Body of pancreas (tissue), 4 donors: ENCODE measurements at regions not wholly inside any gene's neighbourhood (a gene's known extent, or its start where the extent isn't known, plus 50 kb on each side); places are given as distances from the start of the nearest gene placed in this dataset.

ENCODE experiments used
- CTCF ChIP-seq, 7 experiments: fragments of 450-650 bp in 4 of 7; fragments of 200-600 bp in 3 of 7; sonication (generic) in 3 of 7; IDR thresholded peaks; one replicate each; pipeline ENCODE4 v1.5.1; 2016 to 2019; ENCODE audit warnings: antibody characterized with exemption in 7 of 7
- POLR2A ChIP-seq, 3 donors: fragments of 450-650 bp; IDR thresholded peaks; one replicate each; pipeline ENCODE4 v1.6.1; 2016; ENCODE audit warnings: antibody characterized with exemption in 3 of 3, mild to moderate bottlenecking in 2 of 3

GRCh38 chr20:10857352-10858070, 183.7 kb upstream of the JAG1 start:
- no peak for TF ChIP-seq CTCF (IDR thresholded peaks at IDR 0.05)
- no peak for TF ChIP-seq POLR2A (IDR thresholded peaks at IDR 0.05)
